ENCODE measurements at regions not wholly inside any gene's neighbourhood (a gene's known extent, or its start where the extent isn't known, plus 50 kb on each side); places are given as distances from the start of the nearest gene placed in this dataset.

DNA sequence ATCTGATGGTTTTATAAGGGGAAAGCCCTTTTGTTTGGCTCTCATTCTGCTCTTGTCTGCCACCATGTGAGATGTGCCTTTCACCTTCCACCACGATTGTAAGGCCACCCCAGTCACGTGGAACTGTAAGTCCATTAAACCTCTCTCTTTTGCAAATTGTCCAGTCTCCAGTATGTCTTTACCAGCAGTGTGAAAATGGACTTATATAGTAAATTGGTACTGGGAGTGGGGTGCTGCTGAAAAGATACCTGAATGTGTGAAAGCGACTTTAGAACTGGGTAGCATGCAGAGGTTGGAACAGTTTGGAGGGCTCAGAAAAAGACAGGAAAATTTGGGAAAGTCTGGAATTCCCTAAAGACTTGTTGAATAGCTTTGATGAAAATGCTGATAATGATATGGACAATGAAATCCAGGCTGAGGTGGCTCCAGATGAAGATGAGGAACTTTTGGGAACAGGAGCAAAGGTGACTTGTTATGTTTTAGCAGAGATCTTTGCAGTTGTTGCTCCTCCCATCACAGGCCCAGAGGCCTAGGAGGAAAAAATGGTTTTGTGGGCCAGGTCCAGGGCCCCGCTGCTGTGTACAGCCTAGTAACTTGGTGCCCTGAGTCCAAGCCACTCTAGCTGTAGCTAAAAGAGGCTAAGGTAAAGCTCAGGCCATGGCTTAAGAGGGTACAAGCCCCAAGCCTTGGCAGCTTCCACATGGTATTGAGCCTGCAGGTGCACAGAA is 275.7 kb upstream of the NPSR1 start:
- no peak for DNase-seq (ENCODE audit: low spot score in 2 of 2)
- no peaks in the 10 kb centered on the region for H3K4me1 Mint-ChIP-seq

DNA sequence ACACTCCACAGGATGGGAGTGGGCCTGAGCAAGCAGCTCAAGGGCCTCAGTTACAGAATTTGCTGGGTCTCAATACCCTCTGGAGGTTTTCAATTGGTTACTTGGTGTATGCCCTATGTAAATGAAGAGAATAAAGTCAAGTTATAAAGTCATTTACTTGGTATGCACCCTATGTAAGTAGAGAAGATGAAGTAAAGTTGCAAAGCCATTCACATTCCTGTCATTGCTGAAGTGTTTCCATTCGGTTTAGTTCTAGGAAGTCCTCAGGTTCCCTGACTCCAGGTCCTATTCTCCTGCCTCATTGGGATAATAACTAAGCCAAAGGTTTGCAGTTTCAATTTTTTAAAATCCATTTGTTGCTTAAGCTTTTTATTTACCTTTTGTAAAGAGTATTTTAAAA is 272.6 kb upstream of the NPSR1 start:
- Mint-ChIP-seq H3K27ac (ENCODE audit: low read depth) (no peak overlapping the region), H3K36me3 (ENCODE audit: insufficient read depth) (no peaks in the 10 kb centered on the region), H3K9me3 (peaks cover 21% of the 10 kb centered on the region), H3K4me3 (no peak overlapping the region), H3K4me1 (no peaks in the 10 kb centered on the region), H3K27me3 (no peaks in the 10 kb centered on the region)
- ATAC-seq (replicated peaks; ENCODE audit: extremely low read depth, poor library complexity, severe bottlenecking) (no peak), DNase-seq (ENCODE audit: low spot score in 2 of 2) (no peak)

More for the DNA sequence above, 275.7 kb upstream of the NPSR1 start:
- Mint-ChIP-seq H3K27ac (ENCODE audit: low read depth) (no peak overlapping the region), H3K9me3 (peaks cover 21% of the 10 kb centered on the region), H3K27me3 (no peaks in the 10 kb centered on the region), H3K36me3 (ENCODE audit: insufficient read depth) (no peaks in the 10 kb centered on the region), H3K4me3 (no peak overlapping the region)
- no peak for ATAC-seq (replicated peaks; ENCODE audit: extremely low read depth, poor library complexity, severe bottlenecking)

DNA sequence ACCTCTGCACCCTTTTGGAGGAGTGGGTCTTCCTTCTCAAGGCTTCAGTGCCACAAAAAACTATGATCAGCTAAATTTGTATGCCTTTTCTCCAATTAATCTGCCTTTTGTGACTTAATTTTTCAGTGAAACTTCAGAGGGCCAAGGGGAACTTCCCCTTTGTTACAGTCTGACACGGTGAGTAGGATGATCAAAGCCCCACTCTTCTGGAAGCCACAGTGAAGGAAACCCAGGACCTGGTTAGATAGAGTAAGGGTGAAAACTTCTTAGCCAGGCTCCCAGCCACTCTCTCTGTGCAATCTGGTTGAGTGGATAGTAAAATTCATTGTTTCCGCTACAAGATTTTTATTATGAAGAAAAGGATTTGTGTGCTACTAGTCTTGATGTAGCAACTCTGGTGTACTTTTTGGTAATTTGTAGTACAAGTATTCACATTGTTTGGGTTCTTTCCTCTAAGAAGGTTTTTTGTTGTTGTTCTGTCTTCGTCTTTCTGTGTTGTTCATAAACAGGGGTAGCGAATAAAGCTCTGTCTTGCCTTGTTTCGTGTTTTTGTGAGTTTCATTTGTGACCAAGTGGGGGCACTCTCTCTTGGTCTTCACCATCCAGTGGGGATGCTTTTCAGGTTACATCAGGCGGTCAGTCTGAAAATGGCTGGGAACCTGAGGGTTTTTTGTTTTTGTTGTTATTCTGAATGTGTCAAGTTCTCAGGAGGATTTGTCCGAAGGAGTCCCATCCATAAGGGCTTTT is 268.5 kb upstream of the NPSR1 start:
- peaks cover 9% of the 10 kb centered on the region for H3K9me3 Mint-ChIP-seq
- H3K27me3 Mint-ChIP-seq, result no peaks in the 10 kb centered on the region
- H3K36me3 Mint-ChIP-seq (ENCODE audit: insufficient read depth), result peaks cover 2% of the 10 kb centered on the region
- ATAC-seq (replicated peaks; ENCODE audit: extremely low read depth, poor library complexity, severe bottlenecking) (no peak), DNase-seq (ENCODE audit: low spot score in 2 of 2) (no peak)
- H3K4me3 Mint-ChIP-seq, result no peak overlapping the region
- H3K27ac Mint-ChIP-seq (ENCODE audit: low read depth), result no peak overlapping the region
- H3K4me1 Mint-ChIP-seq, result no peaks in the 10 kb centered on the region

DNA sequence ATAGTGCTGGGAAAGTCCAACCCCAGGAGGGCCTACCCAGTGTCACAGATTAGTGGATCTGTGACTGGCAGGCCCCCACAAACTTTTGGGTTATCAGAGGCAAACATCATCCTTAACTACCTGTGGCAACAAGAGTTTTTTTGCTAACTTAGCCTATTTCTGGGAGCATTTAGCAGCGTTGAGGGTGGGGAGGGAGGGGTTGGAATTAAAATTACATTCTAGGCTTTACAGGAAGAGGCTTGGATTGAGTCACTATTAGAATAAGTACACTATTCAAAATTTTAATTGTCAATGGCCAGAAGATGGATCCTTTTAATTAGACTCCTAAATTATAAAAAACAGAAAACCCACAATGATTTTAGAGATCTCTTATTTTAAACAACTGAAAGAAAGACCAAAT is 267.9 kb upstream of the NPSR1 start:
- H3K4me3 Mint-ChIP-seq, result no peak overlapping the region
- H3K27me3 Mint-ChIP-seq, result no peaks in the 10 kb centered on the region
- peaks cover 2% of the 10 kb centered on the region for H3K36me3 Mint-ChIP-seq (ENCODE audit: insufficient read depth)
- DNase-seq (ENCODE audit: low spot score in 2 of 2) (no peak), ATAC-seq (replicated peaks; ENCODE audit: extremely low read depth, poor library complexity, severe bottlenecking) (no peak)
- H3K9me3 Mint-ChIP-seq, result peaks cover 9% of the 10 kb centered on the region
- H3K27ac Mint-ChIP-seq (ENCODE audit: low read depth), result no peak overlapping the region
- H3K4me1 Mint-ChIP-seq, result no peaks in the 10 kb centered on the region

- peaks cover 2% of the 10 kb centered on the region for H3K36me3 Mint-ChIP-seq (ENCODE audit: insufficient read depth)
- no peak for DNase-seq (ENCODE audit: low spot score in 2 of 2)
- no peak for ATAC-seq (replicated peaks; ENCODE audit: extremely low read depth, poor library complexity, severe bottlenecking)
- H3K27me3 Mint-ChIP-seq, result no peaks in the 10 kb centered on the region
- no peaks in the 10 kb centered on the region for H3K4me1 Mint-ChIP-seq
- no peak overlapping the region for H3K27ac Mint-ChIP-seq (ENCODE audit: low read depth)
- H3K9me3 Mint-ChIP-seq, result peaks cover 5% of the 10 kb centered on the region
- H3K4me3 Mint-ChIP-seq, result no peak overlapping the region
Measured at GRCh38 chr7:34392972-34393371, 265.0 kb upstream of the NPSR1 start.

GRCh38 chr7:34396437-34397064 is 261.5 kb upstream of the NPSR1 start:
- Mint-ChIP-seq H3K4me1 (no peaks in the 10 kb centered on the region), H3K36me3 (ENCODE audit: insufficient read depth) (peaks cover 2% of the 10 kb centered on the region), H3K27ac (ENCODE audit: low read depth) (no peak overlapping the region), H3K27me3 (no peaks in the 10 kb centered on the region), H3K9me3 (peaks cover 2% of the 10 kb centered on the region), H3K4me3 (no peak overlapping the region)
- no peak for ATAC-seq (replicated peaks; ENCODE audit: extremely low read depth, poor library complexity, severe bottlenecking)
- DNase-seq (ENCODE audit: low spot score in 2 of 2), result no peak

DNA sequence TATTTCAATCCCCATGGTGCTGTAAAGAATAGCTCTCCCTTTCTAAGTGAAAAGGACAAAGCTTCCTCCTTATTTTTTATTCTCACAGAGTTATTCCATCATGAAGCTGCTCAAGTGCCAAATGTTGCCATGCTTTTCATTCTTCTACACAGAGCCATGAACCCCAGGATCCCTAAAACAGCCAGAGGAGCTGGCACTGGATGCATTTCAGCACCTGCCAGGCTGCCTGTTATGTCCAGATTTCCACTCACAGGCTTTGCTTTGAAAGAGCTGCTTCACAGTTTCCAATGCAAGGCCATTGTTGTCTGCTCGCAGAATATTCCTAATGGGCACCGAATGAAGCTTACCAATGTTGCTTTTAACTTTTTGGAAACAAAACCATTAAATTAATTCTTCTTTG is 256.2 kb upstream of the NPSR1 start:
- ATAC-seq (replicated peaks; ENCODE audit: extremely low read depth, poor library complexity, severe bottlenecking) (no peak), DNase-seq (ENCODE audit: low spot score in 2 of 2) (no peak)
- no peaks in the 10 kb centered on the region for H3K27me3 Mint-ChIP-seq
- no peaks in the 10 kb centered on the region for H3K36me3 Mint-ChIP-seq (ENCODE audit: insufficient read depth)
- H3K4me1 Mint-ChIP-seq, result no peaks in the 10 kb centered on the region
- H3K4me3 Mint-ChIP-seq, result no peak overlapping the region
- peaks cover 5% of the 10 kb centered on the region for H3K9me3 Mint-ChIP-seq
- H3K27ac Mint-ChIP-seq (ENCODE audit: low read depth), result no peak overlapping the region

GRCh38 chr7:34406848-34407530 is 251.0 kb upstream of the NPSR1 start:
- H3K27ac Mint-ChIP-seq (ENCODE audit: low read depth), result no peak overlapping the region
- no peak overlapping the region for H3K4me3 Mint-ChIP-seq
- no peak for ATAC-seq (replicated peaks; ENCODE audit: extremely low read depth, poor library complexity, severe bottlenecking)
- H3K27me3 Mint-ChIP-seq, result no peaks in the 10 kb centered on the region
- no peak for DNase-seq (ENCODE audit: low spot score in 2 of 2)
- H3K4me1 Mint-ChIP-seq, result no peaks in the 10 kb centered on the region
- H3K9me3 Mint-ChIP-seq, result peaks cover 5% of the 10 kb centered on the region
- H3K36me3 Mint-ChIP-seq (ENCODE audit: insufficient read depth), result no peaks in the 10 kb centered on the region

GRCh38 chr7:34407586-34407985 is 250.4 kb upstream of the NPSR1 start:
- H3K36me3 Mint-ChIP-seq (ENCODE audit: insufficient read depth), result no peaks in the 10 kb centered on the region
- H3K4me1 Mint-ChIP-seq, result no peaks in the 10 kb centered on the region
- ATAC-seq (replicated peaks; ENCODE audit: extremely low read depth, poor library complexity, severe bottlenecking) (no peak), DNase-seq (ENCODE audit: low spot score in 2 of 2) (no peak)
- H3K4me3 Mint-ChIP-seq, result no peak overlapping the region
- H3K27ac Mint-ChIP-seq (ENCODE audit: low read depth), result no peak overlapping the region
- peaks cover 6% of the 10 kb centered on the region for H3K9me3 Mint-ChIP-seq
- H3K27me3 Mint-ChIP-seq, result no peaks in the 10 kb centered on the region

GRCh38 chr7:34417781-34418180 is 240.2 kb upstream of the NPSR1 start:
- Mint-ChIP-seq H3K4me3 (no peak overlapping the region), H3K9me3 (no peaks in the 10 kb centered on the region), H3K27me3 (no peaks in the 10 kb centered on the region), H3K27ac (ENCODE audit: low read depth) (no peak overlapping the region), H3K4me1 (no peaks in the 10 kb centered on the region), H3K36me3 (ENCODE audit: insufficient read depth) (no peaks in the 10 kb centered on the region)
- ATAC-seq (replicated peaks; ENCODE audit: extremely low read depth, poor library complexity, severe bottlenecking) (no peak), DNase-seq (ENCODE audit: low spot score in 2 of 2) (no peak)

DNA sequence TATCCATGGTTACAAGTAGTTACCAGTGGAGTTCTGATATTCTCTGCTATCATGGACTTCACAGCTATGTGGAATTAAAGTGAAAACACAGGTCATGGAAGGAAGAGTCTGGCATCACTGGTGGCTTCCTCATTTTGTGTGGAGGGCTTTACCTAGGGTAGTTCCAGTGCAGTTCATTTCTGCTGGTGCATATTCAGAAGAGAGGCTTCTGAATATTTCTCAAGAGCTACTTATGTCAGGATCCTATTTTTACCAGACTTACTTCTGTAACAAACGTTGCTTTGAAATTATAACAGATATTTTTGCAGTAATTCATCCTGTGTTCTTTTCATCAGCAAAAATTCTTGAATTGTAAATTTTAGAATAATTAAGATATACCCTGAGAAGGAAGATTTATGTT is 236.5 kb upstream of the NPSR1 start:
- Mint-ChIP-seq H3K9me3 (no peaks in the 10 kb centered on the region), H3K4me3 (no peak overlapping the region), H3K36me3 (ENCODE audit: insufficient read depth) (no peaks in the 10 kb centered on the region), H3K4me1 (no peaks in the 10 kb centered on the region), H3K27ac (ENCODE audit: low read depth) (no peak overlapping the region), H3K27me3 (no peaks in the 10 kb centered on the region)
- no peak for ATAC-seq (replicated peaks; ENCODE audit: extremely low read depth, poor library complexity, severe bottlenecking)
- DNase-seq (ENCODE audit: low spot score in 2 of 2), result no peak

GRCh38 chr7:34425194-34425593 is 232.8 kb upstream of the NPSR1 start:
- Mint-ChIP-seq H3K9me3 (peaks cover under 1% of the 10 kb centered on the region), H3K4me1 (no peaks in the 10 kb centered on the region), H3K4me3 (no peak overlapping the region), H3K27me3 (no peaks in the 10 kb centered on the region), H3K36me3 (ENCODE audit: insufficient read depth) (no peaks in the 10 kb centered on the region), H3K27ac (ENCODE audit: low read depth) (no peak overlapping the region)
- DNase-seq (ENCODE audit: low spot score in 2 of 2), result no peak
- no peak for ATAC-seq (replicated peaks; ENCODE audit: extremely low read depth, poor library complexity, severe bottlenecking)

All from central memory CD8-positive, alpha-beta T cell (primary cell).